ENCODE measurements at regions not wholly inside any gene's neighbourhood (a gene's known extent, or its start where the extent isn't known, plus 50 kb on each side); places are given as distances from the start of the nearest gene placed in this dataset.
"Not testable (repeated sequence)": the region's sequence is repeated elsewhere in the genome, so short reads cannot be mapped to it uniquely, and the experiment has no call there.

DNA sequence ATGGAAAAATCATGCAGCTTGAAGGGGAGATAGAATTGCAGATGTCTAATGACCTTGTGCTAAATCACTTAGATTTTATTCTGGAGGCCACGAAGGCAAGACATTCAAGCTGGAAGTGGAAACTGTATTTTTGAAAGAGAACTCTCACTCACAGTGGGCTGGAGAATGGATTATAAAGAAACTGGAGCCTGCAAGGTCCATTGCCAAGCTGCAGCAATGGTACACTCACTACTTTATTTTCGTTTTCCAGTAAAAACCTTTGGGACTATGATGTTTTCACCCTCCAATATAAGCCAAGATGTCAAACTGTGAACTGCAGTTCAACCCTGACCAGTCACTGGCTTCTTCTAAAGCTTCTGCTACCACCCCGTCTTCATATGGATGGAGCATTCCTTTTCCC is 62.0 kb downstream of the SKIDA1 start:
- no peak for DNase-seq (ENCODE audit: low read depth)

GRCh38 chr10:21458126-21458871 is 67.2 kb downstream of the SKIDA1 start:
- DNase-seq (ENCODE audit: low read depth), result no peak

- DNase-seq (ENCODE audit: low read depth), result no peak
Observed at GRCh38 chr10:21456160-21456559, 69.3 kb downstream of the SKIDA1 start.

DNA sequence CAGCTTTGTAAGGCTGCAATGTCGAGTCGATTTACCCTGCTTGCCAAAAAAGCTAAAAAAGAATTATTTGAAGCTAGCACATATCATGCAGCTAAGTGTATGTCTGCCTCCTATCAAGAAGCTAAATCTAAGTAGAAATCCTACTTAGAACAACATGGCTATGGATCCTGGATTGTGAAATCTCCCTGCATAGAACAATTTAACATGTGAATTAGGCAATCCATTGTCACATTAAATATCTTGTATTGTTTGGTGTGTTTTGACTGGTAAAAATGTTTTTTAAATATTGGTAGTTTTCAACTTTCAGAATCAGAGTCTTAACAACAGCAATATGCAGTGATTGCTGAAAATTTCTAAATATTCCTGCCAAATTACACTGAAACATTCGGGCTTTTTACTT is 73.3 kb downstream of the SKIDA1 start:
- DNase-seq (ENCODE audit: low read depth), result no peak

- no peak for DNase-seq (ENCODE audit: low read depth)
Observed at GRCh38 chr10:21449288-21449966, 76.1 kb downstream of the SKIDA1 start.

DNA sequence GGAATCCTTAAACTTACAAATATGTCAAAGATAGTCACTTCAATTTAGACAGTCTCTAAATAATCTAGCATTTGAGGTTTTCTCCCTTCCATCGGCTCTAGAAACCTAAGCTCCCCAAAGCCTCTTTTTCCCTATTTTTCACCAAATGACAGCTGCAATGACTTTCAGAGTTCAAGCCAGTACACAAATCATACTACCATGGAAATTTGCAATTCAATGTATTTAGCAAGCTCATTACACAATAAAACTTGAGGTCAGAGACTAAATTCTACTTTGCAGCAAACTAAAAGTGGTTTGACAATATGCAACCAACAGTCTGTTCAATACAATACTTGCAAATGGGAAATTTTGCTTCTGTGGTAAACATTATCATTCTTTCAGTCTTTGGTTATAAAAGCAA is 80.3 kb downstream of the SKIDA1 start:
- no peak for DNase-seq (ENCODE audit: low read depth)

DNA sequence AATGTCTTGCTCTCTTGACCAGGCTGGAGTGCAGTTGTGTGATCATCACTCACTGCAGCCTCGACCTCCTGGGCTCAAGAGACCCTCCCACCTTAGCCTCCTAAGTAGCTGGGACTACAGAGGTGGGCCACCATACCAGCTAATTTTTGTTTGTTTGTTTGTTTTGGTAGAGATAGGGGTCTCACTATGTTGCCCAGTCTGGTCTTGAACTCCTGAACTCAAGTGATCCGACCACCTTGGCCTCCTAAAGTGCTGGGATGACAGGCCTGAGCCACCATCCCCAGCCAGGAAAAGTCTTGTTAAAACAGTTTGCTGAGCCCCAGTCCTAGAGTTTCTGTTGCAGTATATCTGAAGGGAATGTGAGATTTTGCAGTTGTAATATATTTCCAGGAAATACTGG is 83.9 kb downstream of the SKIDA1 start:
- DNase-seq (ENCODE audit: low read depth), result no peak

DNA sequence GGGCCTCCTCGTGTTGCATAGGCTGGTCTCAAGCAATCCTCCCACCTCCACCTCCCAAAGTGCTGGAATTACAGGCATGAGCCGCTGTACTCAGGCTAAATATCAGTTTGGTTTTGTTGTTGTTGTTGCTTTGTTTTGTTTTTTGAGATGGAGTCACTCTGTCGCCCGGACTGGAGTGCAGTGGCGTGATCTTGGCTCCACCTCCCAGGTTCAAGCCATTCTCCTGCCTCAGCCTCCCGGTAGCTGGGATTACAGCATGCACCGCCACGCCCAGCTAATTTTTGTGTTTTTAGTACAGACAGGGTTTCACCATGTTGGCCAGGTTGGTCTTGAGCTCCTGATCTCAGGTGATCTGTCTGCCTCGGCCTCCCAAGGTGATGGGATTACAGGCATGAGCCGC is 86.6 kb downstream of the SKIDA1 start:
- not testable (repeated sequence) for DNase-seq (ENCODE audit: low read depth)

DNA sequence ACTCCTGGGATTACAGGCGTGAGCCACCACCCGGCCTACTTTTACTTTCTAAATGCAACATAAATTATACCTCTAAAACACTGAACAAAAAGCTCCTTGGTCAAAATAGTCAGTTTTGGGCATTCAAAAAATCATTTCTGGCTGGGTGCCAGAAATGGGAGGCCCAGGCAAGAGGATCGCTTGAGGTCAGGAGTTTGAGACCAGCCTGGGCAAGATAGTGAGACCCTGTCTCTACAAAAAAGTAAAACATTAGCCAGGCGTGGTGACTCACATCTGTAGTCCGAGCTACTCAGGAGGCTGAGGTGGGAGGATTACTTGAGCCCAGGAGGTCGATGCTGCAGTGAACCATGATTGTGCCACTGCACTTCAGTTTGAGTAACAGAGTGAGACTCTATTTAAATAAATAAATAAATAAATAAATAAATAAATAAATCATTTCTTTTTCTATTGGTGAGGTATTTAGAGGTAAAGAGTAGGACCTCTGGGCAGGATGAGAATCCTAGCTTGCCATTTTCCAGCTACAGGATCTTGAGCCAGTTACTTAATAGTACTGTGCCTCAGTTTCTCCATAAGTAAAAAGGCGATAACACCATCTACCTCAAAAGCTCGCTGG is 87.6 kb downstream of the SKIDA1 start:
- DNase-seq (ENCODE audit: low read depth), result no peak

GRCh38 chr10:21432266-21432665 is 93.2 kb downstream of the SKIDA1 start:
- DNase-seq (ENCODE audit: low read depth), result no peak

- DNase-seq (ENCODE audit: low read depth), result no peak
Observed at GRCh38 chr10:21431799-21432198, 93.7 kb downstream of the SKIDA1 start.

DNA sequence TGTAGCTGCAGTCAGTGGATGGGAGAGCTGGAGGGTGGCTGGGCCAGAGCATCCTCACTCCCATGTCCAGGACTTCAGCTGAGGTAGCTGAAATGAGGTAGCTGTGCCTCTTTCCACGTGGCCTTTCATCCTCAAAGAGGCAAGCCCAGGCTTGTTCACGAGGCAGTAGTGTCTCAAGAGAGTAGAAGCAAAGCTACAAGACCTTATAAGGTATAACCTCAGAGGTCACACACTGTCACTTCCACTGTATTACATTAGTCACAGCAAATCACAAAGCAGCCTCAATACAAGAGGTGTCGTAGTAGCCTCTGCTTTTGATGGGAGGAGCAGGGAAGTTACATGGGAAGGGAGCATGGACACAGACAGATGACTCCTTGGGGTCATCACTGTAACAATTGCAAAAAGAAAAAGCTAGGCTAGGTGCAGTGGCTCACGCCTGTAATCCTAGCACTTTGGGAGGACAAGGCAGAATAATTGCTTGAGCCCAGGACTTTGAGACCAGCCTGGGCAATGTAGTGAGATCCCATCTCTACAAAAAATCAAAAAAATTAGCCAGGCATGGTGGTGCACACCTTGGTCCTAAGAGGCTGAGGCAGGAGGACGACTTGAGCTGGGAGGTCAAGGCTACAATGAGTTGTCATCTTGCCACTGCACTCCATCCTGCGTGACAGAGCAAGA is 97.5 kb downstream of the SKIDA1 start:
- DNase-seq (ENCODE audit: low read depth), result no peak

GRCh38 chr10:21424459-21424861 is 101.0 kb downstream of the SKIDA1 start:
- no peak for DNase-seq (ENCODE audit: low read depth)

DNA sequence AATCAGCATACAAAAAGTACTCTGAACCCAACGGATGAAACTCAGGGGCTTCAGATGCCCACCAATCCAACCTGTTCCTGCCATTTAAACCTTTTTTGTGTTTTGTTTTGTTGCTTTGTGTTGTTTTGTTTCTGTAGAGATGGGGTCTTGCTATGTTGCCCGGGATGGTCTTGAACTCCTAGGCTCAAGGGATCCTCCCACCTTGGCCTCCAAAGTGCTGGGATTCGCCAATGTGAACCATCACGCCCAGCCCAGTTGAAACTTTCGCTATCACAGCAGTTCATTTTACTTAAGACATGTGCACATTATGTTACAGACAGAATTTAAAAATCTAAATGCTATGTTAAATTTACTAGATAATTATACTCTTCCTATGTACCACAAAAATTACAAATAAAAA is 101.6 kb downstream of the SKIDA1 start:
- no peak for DNase-seq (ENCODE audit: low read depth)

DNA sequence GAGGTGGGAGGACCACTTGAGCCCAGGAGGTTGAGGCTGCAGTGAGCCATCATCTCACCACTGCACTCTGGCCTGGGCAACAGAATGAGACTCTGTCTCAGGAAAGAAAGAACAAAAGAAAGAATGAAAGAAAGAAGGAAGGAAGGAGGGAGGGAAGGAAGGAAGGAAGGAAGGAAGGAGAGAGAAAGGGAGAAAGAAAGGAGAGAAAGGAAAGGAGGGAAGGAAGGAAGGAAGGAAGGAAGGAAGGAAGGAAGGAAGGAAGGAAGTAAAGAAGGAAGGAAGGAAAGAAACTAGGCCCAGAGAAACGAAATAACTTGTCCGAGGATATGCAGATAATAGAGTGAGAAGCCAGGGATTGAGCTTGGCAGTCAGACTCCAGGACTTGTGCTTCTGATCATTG is 102.1 kb downstream of the SKIDA1 start:
- DNase-seq (ENCODE audit: low read depth), result no peak

DNA sequence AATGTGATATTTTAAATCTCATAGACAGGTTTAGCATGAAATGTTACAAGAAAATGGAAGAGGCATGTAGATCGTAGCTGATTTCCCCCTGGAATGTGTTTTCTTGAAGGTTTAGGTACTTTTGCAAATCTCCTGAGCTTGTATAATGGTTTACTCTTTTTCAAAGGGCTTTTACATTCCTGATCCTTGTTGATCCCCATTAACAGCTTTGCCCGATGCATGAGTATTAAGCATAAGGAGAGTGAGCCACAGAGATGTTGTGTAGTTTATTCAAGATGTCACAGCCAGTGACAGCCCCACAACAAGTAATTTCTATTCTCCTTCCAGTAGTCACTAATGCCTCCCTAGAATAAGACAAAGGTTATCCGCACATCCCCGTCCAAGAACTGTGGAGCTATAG is 103.7 kb downstream of the SKIDA1 start:
- DNase-seq (ENCODE audit: low read depth), result no peak

- DNase-seq (ENCODE audit: low read depth), result no peak
Observed at GRCh38 chr10:21421016-21421415, 104.5 kb downstream of the SKIDA1 start.

DNA sequence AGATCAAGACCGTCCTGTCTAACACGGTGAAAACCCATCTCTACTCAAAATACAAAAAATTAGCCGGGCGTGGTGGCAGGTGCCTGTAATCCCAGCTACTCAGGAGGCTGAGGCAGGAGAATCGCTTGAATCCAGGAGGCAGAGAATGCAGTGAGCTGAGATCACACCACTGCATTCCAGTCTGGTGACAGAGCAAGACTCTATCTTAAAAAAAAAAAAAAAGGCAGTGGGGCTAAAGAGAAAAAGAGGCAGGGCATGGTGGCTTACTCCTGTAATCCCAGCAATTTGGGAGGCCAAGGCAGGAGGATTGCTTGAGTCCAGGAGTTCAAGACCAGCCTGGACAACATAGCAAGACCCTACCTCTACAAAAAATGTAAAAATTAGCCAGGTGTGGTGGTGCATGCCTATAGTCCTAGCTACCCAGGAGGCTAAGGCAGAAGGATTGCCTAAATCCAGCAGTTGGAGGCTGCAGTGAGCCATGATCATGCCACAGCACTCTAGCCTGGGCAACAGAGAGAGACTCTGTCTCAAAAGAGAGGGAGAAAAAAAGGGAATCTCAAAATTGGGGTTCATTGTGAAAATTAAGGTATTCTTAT is 106.4 kb downstream of the SKIDA1 start:
- DNase-seq (ENCODE audit: low read depth), result not testable (repeated sequence)

GRCh38 chr10:21417172-21417712 is 108.2 kb downstream of the SKIDA1 start:
- no peak for DNase-seq (ENCODE audit: low read depth)

DNA sequence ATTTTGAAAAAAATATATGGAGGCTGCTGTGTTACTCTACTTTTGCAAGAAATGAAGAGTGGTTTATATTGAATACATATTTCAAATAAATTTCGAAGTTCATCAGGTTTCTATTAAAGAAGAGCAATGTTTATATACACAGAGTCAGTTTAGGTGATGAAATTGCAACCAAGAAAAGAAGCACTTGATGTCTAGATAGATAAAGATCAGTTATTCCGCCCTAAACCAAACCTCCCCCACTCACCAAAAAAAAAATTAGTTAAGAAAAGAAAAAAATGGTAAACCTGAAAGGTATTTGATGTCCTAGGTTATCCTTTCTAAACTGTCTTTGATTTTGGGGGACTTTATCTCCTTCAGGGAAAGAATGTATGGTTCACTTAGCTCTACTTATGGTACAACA is 111.8 kb downstream of the SKIDA1 start:
- DNase-seq (ENCODE audit: low read depth), result no peak

DNA sequence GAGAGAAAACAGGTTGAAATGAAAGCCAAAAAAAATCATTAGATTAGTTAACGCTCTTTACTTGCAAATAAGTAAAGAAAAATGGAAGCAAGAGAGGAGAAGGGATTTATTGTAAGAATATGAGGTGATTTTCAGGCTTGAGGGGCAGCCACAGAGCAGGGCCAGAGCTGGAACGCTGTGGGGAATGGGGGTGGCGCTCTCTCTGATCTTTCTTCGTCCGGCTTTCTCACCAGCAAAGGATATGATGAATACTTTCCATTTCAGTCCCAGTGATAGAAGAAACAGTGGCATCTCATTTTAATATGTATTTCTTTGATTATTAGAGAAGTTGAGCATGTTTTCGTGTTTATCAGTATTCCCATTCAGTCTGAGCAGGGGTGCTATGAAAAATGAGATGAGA is 112.2 kb downstream of the SKIDA1 start:
- no peak for DNase-seq (ENCODE audit: low read depth)

DNA sequence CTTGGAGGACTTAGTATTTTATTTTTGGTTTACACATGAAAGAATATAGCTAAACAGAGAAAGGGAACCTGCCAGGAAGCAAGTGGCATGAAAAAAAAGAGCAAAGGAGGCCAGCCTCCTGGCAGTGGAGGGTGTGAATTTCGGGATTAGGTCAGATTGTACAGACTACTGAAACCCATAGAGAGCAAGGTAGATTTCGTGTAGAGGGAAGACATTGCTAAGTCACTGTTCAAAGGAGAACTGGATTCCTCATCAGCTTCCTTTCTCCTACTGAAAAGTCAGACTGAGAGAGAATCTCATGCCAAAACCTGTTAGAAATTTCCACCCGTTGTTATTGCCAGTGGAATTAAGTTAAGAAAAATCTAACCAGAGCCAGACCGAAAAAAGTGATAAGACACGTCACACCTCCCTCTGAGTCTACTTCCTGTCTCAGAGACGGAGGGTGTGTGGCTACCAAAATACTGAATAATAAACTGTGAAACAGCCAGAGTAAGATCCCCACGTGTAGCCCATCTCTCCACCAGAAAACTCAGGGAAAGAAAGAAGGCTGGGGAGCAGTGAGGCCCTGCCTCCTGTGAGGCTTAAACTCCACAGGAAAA is 118.8 kb downstream of the SKIDA1 start:
- DNase-seq (ENCODE audit: low read depth), result no peak

Measured in CMK (cell line).